ENCODE measurements at regions not wholly inside any gene's neighbourhood (a gene's known extent, or its start where the extent isn't known, plus 50 kb on each side); places are given as distances from the start of the nearest gene placed in this dataset.

DNA sequence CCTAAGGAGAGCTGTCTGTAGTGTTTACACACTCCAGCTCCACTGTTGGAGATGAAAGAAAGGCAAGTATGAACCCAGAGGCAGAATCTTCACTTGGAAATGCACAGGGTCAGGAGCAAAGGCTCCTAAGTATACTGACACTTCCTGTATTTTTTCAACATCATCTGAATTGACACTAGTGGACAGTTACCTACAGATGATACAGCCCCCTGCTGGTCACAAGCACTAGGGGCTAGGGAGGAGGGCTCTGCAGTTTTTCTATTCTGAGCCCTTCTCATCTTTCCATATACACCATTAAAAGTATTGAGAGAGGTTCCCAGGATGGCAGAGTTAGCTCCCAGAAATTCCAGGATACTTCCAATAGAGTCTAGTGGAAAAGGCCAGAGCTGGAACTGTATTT is 290.3 kb upstream of the API5 start:
- no peak overlapping the region for H3K4me3 ChIP-seq (ENCODE audit: low read depth, low read length)
- DNase-seq (ENCODE audit: low read depth) = no peak
- peak; percentile 39 for TF ChIP-seq CTCF (conservative IDR thresholded peaks at IDR 0.05; ENCODE audit: low read depth, low read length)

- no peak for TF ChIP-seq CTCF (conservative IDR thresholded peaks at IDR 0.05; ENCODE audit: low read depth, low read length)
- DNase-seq (ENCODE audit: low read depth) = no peak
Measured at GRCh38 chr11:43034341-43034740, 277.5 kb upstream of the API5 start.

GRCh38 chr11:43035086-43035485 is 276.7 kb upstream of the API5 start:
- no peak overlapping the region for H3K4me3 ChIP-seq (ENCODE audit: low read depth, low read length)
- no peak for DNase-seq (ENCODE audit: low read depth)
- TF ChIP-seq CTCF (conservative IDR thresholded peaks at IDR 0.05; ENCODE audit: low read depth, low read length) = no peak

More at GRCh38 chr11:43034341-43034740, 277.5 kb upstream of the API5 start:
- no peak overlapping the region for H3K4me3 ChIP-seq (ENCODE audit: low read depth, low read length)

DNA sequence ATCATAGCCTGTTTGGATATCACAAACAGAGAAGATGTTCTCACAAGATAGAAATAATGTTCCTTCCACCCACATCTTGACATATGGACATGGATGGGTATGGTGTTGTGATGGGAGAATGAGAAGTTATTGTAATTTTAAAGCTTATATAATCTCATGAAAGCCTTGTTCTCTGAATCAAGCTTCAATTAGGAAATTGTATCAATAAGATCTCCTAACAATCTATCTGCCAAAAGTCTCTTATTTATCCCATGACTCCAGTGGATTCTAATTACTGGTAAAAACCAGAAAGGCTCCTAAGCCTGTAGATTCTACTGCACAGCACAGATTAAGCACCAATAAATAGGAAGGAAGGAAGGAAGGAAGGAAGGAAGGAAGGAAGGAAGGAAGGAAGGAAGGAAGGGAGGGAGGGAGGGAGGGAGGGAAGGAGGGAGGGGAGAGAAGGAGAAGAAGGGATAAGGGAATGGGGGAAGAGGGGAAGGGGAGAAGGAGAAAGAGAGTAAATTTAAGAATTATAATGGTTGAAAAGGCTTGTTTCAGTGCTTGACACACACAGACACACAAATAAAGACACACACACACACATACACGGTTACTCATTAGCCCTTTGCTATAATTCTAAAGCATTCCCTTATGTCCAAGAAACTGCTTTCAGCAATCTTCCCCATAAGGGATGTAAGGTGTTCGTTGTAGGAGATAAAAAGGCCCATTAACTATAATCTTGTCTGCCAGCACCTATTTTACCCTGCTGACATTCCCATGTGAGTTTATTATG is 258.0 kb upstream of the API5 start:
- DNase-seq (ENCODE audit: low read depth) = no peak
- no peak overlapping the region for H3K4me3 ChIP-seq (ENCODE audit: low read depth, low read length)
- TF ChIP-seq CTCF (conservative IDR thresholded peaks at IDR 0.05; ENCODE audit: low read depth, low read length) = no peak

DNA sequence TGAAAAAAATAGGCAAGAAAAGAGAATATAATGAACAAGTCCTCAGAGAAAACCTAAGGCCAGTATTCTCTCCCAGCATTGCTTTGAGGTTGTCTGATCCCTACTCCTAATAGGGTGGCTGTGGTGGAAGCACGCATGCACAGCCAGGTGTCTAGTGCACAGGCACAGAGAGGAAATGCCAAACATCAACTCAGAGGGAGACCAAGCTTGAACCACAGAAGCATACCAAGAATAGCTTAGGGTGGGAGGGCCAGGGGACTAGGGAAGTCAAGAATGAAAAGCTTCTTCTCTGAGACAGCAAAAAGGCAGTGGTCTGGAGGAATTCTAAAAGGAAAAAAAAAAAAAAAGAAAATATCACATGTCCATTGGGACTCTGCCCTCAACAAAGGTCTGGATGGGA is 244.1 kb upstream of the API5 start:
- no peak for TF ChIP-seq CTCF (conservative IDR thresholded peaks at IDR 0.05; ENCODE audit: low read depth, low read length)
- DNase-seq (ENCODE audit: low read depth) = no peak
- no peak overlapping the region for H3K4me3 ChIP-seq (ENCODE audit: low read depth, low read length)

DNA sequence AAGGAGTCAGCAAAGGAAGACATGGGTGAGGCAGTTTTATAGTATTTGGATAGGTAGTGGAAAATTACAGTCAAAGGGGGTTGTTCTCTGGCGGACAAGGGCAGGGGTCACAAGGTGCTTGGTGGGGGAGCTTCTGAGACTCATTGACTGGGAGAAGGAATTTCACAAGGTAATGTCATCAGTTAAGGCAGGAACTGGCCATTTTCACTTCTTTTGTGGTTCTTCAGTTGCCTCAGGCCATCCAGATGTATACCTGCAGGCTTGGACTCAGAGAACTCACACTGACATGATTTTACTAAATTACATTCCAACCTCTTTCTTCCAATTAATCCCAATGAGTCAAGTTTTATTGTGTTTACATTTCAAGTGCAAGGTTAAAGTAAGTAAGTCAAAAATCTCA is 240.5 kb upstream of the API5 start:
- DNase-seq (ENCODE audit: low read depth) = no peak

More for the DNA sequence above, 240.5 kb upstream of the API5 start:
- TF ChIP-seq CTCF (conservative IDR thresholded peaks at IDR 0.05; ENCODE audit: low read depth, low read length) = no peak
- H3K4me3 ChIP-seq (ENCODE audit: low read depth, low read length) = no peak overlapping the region
